Colonic mucosa (tissue), 4 donors: ENCODE measurements at regions not wholly inside any gene's neighbourhood (a gene's known extent, or its start where the extent isn't known, plus 50 kb on each side); places are given as distances from the start of the nearest gene placed in this dataset.

Source experiments
- DNase-seq: peaks from one replicate; pipeline ENCODE4 v3.0.0-alpha.2; 2020
- H3K27ac ChIP-seq: fragments of 200-600 bp; one replicate; pipeline ENCODE4 v1.8.0; 2021
- H3K27me3 ChIP-seq: fragments of 200-600 bp; one replicate; pipeline ENCODE4 v1.8.0; 2021
- H3K36me3 ChIP-seq: fragments of 200-600 bp; one replicate; pipeline ENCODE4 v1.8.0; 2021
- H3K4me1 ChIP-seq: fragments of 200-600 bp; one replicate; pipeline ENCODE4 v1.8.0; 2021; ENCODE audit warnings: mild to moderate bottlenecking
- H3K4me3 ChIP-seq: fragments of 200-600 bp; one replicate; pipeline ENCODE4 v1.8.0; 2021
- H3K9ac ChIP-seq, 2 donors: one replicate each; pipeline ENCODE4 v1.7.0; 2013; ENCODE audit warnings: control low read depth in 2 of 2, low read depth in 2 of 2, low read length in 2 of 2
- H3K9me3 ChIP-seq: fragments of 200-600 bp; one replicate; pipeline ENCODE4 v1.8.0; 2021
- CTCF ChIP-seq: fragments of 200-600 bp; IDR thresholded peaks from one replicate; pipeline ENCODE4 v1.8.0; 2022; ENCODE audit warnings: antibody characterized with exemption, mild to moderate bottlenecking
- intact Hi-C: fragments of 100-400 bp; cut with DNase I; formaldehyde crosslinking; loops from one replicate; pipeline ENCODE4 v1.14.1; 2022
- donor health status: healthy.
- donor health status: DM: no; HTN: no; CAD: no.
- donor health status: DM: no; HTN: no; CAD: no.

DNA sequence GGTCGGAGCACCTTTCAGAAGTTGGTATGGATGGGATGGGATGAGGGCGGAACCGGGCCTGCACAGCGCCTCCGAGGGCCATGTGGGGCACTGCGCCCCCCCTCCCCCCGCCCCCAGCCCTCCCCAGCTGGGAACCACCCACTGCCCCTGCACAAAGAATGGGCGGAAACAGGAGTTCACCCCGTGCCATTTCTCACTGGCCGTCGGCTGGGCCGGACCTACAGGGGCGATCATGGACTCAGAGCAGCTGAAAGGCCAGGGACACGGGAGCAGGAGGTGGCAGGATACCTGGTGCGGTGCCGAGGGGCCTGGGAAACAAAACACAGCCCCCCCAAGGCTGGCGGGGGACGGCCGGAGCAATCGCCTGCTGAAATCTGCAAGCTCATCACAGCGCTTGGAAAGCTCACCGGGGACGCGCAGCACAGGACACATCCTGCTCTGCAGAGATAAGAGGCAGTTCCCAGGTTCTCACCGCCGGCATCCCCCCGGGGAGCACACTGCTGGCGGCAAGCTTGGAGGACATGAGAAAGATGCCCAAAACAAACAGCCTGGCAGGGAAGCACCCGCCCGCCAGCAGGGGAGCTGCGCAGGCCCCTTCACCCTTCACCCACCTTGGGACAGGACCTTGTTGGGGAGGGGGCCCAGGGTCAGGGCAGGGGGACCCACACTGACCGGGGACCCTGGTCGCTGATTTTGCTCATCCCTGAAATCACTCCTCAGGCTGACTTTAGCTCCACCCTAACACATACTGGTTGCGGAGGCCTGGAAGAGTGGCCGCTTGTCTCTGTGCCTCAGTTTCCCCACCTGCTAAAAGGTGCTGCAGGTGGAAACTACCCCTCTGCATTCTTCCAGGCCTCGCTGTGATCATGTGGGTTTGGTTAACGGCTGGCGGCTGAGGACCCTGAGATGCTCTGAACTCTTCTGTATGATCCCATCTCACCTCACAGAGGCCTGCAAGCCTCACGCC is 263.9 kb downstream of the C16orf95 start:
- Histone ChIP-seq H3K27me3 (peaks cover 5% of the 10 kb centered on the region), H3K36me3 (no peaks in the 10 kb centered on the region), H3K4me3 (no peak overlapping the region), H3K9ac (no peak overlapping the region), H3K9me3 (no peaks in the 10 kb centered on the region), H3K27ac (no peak overlapping the region), H3K4me1 (no peaks in the 10 kb centered on the region)
- DNase-seq, result no peak
- no peak for TF ChIP-seq CTCF
- intact Hi-C loops, result no loop called here

- Histone ChIP-seq H3K9me3 (no peaks in the 10 kb centered on the region), H3K4me1 (no peaks in the 10 kb centered on the region), H3K27me3 (peaks cover 5% of the 10 kb centered on the region), H3K4me3 (no peak overlapping the region), H3K27ac (no peak overlapping the region), H3K36me3 (no peaks in the 10 kb centered on the region), H3K9ac (no peak overlapping the region)
- no peak for DNase-seq
- TF ChIP-seq CTCF, result no peak
- intact Hi-C loops, result no loop called here
These were observed 263.0 kb downstream of the C16orf95 start for GRCh38 chr16:87054154-87054553.

DNA sequence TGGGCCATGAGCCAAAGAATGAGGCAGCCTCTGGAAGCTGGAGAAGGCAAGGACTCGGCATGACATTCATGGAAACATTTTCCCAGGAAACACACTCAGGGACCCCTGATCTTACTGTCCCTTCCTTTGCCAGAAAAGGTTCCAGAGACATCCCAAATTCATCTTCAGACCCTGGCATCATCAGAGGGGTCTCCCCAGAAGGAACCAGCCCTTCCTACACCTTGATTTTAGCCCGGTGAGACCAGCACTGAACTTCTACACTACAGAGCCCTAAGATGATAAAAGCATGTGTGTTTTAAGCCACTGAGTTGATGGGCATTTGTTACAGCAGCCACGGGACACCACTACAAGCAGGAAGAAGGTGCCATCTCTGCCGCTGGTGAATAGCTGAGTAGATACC is 262.3 kb downstream of the C16orf95 start:
- intact Hi-C loops, result no loop called here
- H3K36me3 ChIP-seq, result no peaks in the 10 kb centered on the region
- H3K9ac ChIP-seq, result no peak overlapping the region
- H3K27me3 ChIP-seq, result peaks cover 5% of the 10 kb centered on the region
- no peak for DNase-seq
- no peak overlapping the region for H3K4me3 ChIP-seq
- H3K4me1 ChIP-seq, result no peaks in the 10 kb centered on the region
- H3K27ac ChIP-seq, result no peak overlapping the region
- H3K9me3 ChIP-seq, result no peaks in the 10 kb centered on the region
- TF ChIP-seq CTCF, result no peak

- Histone ChIP-seq H3K4me1 (no peaks in the 10 kb centered on the region), H3K36me3 (no peaks in the 10 kb centered on the region), H3K27me3 (peaks cover 5% of the 10 kb centered on the region), H3K27ac (no peak overlapping the region), H3K4me3 (no peak overlapping the region), H3K9me3 (no peaks in the 10 kb centered on the region), H3K9ac (no peak overlapping the region)
- no peak for TF ChIP-seq CTCF
- no peak for DNase-seq
- intact Hi-C loops, result no loop called here
These were observed 261.1 kb downstream of the C16orf95 start for GRCh38 chr16:87056083-87056482.

DNA sequence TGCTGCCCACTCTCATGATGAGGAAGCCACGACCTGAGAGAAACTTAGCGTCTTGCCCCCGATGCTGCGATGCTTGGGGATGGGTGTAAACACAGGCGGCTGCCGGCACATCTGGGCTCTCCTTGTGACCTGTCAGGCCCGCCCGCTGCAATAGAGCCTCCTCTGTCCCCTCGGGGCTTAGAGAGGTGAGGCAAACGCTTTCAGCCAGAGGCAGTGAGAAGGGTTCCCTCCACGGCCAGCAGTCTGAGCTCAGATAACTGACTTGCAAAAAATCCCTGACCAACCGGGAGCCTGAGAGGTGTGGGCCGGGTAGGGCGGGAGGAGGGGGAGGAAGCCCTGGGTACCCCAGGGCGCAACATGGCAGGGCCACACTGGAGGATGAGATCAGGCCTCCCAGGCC is 260.6 kb downstream of the C16orf95 start:
- H3K27ac ChIP-seq, result no peak overlapping the region
- no peak for DNase-seq
- H3K4me3 ChIP-seq, result no peak overlapping the region
- intact Hi-C loops, result no loop called here
- peaks cover 5% of the 10 kb centered on the region for H3K27me3 ChIP-seq
- TF ChIP-seq CTCF, result no peak
- no peaks in the 10 kb centered on the region for H3K36me3 ChIP-seq
- no peaks in the 10 kb centered on the region for H3K9me3 ChIP-seq
- H3K4me1 ChIP-seq, result no peaks in the 10 kb centered on the region
- H3K9ac ChIP-seq, result no peak overlapping the region
